ENCODE measurements at regions not wholly inside any gene's neighbourhood (a gene's known extent, or its start where the extent isn't known, plus 50 kb on each side); places are given as distances from the start of the nearest gene placed in this dataset.
"Not testable (repeated sequence)": the region's sequence is repeated elsewhere in the genome, so short reads cannot be mapped to it uniquely, and the experiment has no call there.

DNA sequence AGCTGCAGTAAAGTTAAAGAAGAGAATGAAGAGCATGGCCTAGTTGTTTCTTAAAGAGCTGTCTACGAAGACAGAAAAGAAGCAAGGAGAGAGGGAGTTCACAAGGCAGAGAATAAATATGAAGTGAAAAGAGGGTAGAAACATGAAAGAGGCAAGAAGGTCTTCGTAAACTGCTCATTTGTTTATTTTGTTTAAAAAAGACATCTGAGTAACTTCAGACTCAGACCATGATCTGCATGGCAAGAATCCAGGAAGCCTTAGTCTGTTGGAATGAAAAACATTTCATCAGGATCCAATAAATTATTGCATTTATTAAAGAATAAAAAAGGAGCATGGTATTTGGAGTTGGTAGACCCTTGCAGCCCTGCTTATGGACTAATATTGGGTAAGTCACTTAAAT is 151.1 kb downstream of the SEM1 start:
- DNase-seq: no peak

GRCh38 chr7:96558093-96558492 is 151.6 kb downstream of the SEM1 start:
- DNase-seq: no peak

DNA sequence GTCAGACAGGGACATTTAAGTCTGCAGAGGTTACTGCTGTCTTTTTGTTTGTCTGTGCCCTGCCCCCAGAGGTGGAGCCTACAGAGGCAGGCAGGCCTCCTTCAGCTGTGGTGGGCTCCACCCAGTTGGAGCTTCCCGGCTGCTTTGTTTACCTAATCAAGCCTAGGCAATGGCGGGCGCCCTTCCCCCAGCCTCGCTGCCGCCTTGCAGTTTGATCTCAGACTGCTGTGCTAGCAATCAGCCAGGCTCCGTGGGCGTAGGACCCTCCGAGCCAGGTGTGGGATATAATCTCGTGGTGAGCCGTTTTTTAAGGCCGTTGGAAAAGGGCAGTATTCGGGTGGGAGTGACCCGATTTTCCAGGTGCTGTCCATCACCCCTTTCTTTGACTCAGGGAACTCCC is 152.0 kb downstream of the SEM1 start:
- not testable (repeated sequence) for DNase-seq

DNA sequence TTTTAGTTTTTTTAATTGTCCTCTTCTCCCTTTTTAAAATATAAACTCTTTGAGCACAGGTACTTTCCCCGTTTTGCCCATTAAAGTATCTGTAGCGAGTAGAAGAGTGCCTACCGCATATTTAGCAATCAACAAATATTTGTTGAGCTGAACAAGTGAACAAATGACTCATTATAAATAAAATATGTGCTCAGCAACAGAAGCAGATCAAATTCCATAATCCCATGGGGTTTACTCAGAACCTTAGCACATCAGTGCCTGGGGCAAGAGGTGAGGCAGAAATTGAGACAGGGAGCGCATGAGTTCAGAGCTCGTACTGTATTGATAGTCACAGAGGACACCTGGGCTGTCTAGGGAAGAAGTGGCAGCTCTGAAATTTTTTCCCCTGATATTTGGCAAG is 161.0 kb downstream of the SEM1 start:
- DNase-seq: no peak

DNA sequence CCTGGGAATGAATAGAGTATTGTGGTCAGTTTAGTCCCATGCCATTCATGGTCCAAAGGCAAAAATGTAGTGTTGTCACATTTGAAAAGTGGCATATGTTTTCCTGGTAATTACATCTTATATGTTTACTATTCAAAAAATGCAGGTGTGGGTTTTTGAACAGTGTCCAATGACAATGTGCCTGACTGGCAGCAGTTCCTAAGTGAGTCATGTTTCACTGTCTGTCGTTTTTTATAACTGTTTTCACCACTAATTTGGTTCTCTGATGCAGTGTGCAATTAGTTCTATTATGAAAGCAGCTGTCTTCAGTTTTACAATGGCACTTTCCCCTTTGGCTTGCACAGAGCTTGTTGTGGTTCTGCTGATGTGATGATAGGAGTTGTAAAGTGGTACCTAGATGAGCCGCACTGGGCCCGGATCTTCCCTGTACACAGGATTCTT is 162.3 kb downstream of the SEM1 start:
- peak in 1 of 5 experiments; percentile 32 for DNase-seq

GRCh38 chr7:96546426-96546825 is 163.2 kb downstream of the SEM1 start:
- DNase-seq: no peak

DNA sequence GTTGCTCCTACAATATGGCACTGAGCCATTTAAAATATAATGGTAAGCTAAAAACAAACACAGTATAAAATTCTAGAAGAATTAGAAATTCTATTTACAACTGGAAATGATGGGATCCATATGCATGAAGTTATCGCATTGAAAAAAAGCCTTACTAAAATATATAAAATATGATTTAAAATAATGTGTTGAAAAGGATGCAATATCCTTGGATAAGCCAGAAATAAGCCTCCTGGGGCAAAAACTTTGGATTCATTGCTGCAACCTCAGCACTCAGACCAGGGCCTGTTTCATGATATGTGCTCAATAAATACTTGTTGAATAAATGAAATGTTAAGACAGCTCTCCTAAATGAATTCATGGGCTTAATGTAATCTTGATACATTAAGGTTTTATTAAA is 170.2 kb downstream of the SEM1 start:
- DNase-seq: no peak

DNA sequence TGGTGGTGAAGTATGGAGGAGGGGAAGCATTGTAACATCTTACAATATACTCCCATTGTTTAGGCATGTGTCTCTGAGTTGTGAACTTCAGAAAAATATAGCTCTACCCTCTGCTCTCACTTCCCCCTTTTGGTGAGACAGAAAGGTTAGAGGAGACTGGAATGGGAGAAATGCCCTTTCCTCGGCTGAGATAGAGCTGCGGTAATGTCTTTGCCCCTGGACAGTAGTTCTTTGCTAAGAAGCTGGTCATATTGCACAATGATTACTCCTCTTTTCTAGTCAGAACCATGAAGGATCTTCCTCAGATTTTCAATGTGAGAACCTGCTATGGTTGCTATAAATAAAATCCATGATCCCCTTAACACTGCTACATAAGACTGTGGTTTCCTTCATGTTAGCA is 171.0 kb downstream of the SEM1 start:
- DNase-seq: no peak

DNA sequence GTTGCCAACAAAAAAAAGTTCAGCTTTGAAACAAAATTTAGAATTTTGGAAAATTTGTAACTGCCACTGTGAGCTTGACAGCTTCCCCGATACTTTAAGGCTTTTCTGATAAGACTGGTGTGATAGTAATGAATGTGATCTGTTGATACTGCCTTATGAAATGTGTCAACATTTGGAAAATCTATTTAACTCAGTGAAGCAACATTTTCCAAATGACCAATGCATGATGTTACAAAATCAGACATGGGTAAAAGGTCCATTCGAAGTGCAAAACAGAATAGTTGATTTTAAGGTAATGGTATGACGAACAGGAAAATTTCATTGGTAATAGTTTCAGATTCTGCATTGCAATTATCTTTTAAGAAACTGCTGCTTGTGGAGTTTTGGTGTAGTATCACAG is 175.4 kb downstream of the SEM1 start:
- DNase-seq: no peak

- no peak for DNase-seq
Observed at GRCh38 chr7:96532428-96532935, 177.2 kb downstream of the SEM1 start.

DNA sequence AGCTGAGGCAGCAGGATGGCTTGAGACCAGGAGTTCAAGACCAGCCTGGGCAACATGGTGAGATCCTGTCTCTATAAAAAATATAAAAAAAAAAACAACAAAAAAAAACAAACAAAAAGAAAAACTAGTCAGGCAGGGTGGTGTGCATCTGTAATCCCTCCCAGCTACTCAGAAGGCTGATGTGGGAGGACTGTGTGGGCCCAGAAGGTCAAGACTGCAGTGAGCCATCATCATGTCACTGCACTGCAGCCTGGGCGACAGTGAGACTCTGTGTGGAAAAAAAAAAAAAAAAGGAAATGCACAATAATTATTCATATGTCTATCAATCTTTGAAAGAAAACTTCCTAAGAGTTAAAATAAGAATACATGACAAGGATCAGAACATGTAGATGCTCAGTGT is 178.3 kb downstream of the SEM1 start:
- DNase-seq: no peak

GRCh38 chr7:96530786-96531185 is 178.9 kb downstream of the SEM1 start:
- DNase-seq: no peak

DNA sequence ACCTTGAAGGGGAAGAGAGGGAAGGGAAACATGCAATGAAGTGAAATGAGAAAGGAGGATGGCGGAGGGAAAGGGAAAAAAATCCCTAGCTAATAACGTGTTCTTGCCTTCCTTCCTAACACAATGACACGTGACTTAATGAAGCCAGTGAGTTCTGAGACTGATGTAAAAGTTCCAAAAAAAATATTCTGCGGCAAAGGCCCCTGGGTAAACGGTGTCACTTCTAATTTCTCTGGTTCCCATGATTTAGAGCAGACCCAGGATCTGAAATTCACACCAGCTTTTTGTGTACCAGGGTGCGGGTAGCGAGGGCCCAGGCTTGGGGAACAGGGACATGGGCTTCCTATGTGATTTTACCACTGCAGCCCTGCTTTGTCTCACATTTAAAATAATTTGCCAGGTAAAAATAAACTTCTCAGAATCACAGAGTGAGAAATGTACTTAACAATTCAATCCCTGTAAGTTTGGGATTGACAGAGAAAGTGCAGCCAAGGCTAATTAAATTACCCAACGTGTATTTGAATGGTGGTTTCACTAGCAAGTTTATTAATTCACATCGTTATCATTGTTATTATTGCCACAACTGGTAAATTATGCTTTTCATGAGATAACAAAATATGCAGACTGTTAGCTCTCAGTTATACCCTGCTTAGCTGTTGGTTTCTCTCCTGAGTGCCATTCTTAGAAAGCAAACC is 182.4 kb downstream of the SEM1 start:
- no peak for DNase-seq

- DNase-seq: no peak
Observed at GRCh38 chr7:96526496-96526895, 183.2 kb downstream of the SEM1 start.

DNA sequence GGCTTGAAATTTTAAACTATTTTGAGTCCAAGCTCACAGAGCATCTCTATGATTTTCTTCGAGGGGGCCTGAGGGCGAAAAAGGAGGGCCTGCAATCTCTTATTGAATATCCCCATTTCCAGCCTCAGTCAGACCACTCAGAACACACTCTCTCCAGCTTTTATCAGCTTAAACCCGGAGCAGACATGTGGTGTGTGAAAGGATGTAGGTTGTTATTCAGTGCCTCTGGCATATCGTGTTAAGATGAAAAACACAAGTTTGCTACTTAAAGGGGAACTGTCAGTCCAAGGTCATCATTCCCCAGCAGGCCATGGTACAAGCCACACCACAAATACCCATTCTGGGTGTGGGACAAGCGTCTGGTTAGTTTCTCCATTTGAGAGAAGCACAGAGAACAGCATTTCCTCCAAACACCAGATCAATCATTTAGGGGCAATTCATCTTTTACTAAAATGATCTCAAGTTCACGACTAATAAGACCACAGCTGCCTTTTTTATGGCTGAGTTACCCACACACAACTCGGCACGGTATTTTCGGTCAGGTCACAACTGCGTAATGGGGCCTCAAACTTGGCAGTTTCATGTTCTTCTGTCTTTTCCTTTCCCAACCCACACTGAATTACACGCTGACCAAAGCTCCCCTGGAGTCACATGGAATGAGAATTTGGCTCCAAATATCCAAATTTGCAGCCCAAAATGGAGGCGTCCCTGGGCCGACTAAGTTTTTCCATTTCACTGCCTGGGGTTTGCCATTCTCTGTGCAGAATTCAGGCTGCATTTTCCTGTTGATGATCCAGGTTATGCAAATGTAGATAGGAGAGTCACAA is 188.4 kb downstream of the SEM1 start:
- DNase-seq: no peak

GRCh38 chr7:96508371-96508770 is 186.5 kb upstream of the SLC25A13 start:
- no peak for DNase-seq

GRCh38 chr7:96503597-96503996 is 181.7 kb upstream of the SLC25A13 start:
- DNase-seq: no peak

- no peak for DNase-seq
Observed at GRCh38 chr7:96501318-96501717, 179.4 kb upstream of the SLC25A13 start.

DNA sequence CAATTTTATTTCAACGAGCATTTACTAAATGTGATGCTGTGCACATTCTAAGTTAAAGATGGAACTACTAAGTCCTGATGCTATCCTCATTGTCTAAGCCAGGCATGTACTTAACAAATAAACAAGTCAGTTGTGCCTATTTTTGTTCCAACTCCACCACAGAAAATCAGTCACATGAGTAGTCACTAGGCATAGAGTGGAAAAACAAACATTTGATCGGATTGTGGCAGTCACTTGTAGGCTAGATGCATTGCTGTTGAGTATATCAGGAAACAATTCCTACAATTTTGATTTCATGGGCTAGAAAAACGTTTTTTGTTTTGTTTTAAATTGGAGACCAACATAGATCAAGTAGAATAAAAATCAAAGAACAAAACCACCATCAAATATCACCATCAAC is 177.6 kb upstream of the SLC25A13 start:
- no peak for DNase-seq

DNA sequence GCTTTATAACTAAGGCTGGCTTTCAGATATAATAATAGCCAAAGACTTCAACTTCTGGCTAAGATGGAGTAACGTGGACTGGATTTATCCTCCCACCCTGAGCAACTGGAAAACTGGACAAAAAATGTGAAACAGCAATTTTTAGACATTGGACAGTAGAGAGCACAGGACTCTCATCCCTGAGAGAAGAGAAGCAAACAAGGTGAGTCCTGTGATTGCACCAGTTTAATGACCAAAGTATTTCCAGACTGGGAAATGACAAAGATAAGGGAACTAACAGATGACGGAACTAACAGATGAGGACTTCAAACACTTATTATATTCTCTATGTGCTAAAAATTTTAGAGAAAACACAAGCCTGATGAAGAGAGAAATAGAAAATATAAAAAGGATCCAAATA is 175.7 kb upstream of the SLC25A13 start:
- DNase-seq: no peak

DNA sequence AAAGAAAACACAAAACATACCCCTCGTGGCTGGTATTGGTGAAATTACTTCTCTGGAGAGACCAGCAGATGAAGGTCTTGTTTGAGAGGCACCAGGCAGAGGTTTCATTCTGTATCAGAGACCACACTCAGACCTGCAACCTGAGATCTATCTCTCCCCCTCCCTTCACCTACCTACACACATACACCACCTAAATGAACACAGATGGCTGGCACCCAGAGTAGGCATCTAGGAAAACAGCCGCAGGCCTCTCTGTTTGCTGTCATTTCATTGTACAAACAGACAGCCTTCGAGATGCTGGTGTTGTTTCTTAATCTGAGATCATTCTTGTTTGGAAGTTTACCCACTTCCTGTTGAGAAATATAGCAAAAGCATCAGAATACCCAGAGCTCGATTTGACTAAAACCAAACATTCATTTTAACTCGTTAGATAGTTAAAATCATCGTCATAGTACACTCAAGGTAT is 173.9 kb upstream of the SLC25A13 start:
- DNase-seq: peak in 1 of 5 experiments; percentile 92

DNA sequence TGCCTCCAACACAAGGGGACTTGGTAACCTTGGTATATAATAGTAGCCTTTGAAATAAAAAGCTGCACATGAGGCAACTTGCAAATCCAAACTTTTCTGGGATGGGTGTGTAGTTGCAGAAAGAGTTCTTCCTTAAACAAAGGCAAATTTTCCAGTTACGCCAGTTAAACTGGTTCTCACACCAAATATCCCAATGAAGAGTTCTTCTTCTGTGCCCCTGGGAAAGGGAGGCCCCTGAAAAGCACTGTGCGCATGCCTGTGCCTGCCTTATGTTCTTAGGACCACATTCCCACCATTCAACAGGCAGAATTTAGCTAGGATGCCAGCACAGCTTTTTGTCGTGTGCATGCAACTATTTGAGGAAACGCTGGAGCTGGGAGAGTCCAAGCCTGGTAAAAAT is 164.8 kb upstream of the SLC25A13 start:
- no peak for DNase-seq

DNA sequence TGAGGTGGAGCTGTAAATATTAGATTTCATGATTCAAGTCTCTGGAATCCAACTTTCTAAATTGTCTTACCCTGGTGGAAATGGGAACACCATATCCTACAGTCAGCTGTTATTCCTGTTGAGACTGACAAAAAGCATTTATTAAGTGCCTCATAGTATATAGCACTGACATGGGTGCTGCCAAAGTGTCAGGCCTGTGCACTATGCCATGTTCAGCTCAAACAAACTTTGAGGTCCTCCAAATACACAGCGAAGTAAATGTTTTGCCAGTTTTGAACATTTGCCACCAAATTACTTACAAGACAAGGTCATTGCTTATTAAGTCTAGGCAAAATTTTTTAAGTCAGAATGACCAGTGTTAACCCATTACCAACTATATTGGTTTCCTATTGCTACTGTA is 162.9 kb upstream of the SLC25A13 start:
- DNase-seq: no peak

- DNase-seq: peak in 1 of 5 experiments; percentile 64
Observed at GRCh38 chr7:96484091-96484490, 162.2 kb upstream of the SLC25A13 start.

All from T-helper 2 cell (primary cell).